Panc1 (cell line): ENCODE measurements at regions not wholly inside any gene's neighbourhood (a gene's known extent, or its start where the extent isn't known, plus 50 kb on each side); places are given as distances from the start of the nearest gene placed in this dataset.

Source experiments
- ATAC-seq: fragments of 200-7000 bp; cut with Tn5 transposase; 2 replicates; pipeline ENCODE4 v1.9.1; 2020; ENCODE audit warnings: mild to moderate bottlenecking, moderate library complexity
- BruUV-seq: library from RNA; stranded (reverse); fragments of 400-500 nt; replicated peaks from 2 replicates; lab custom pipeline; 2021; lab: Mats Ljungman, UMichigan
- CTCF ChIA-PET: fragments of 300-600 bp; sonication (Branson Sonifier 250); formaldehyde crosslinking; loops from one replicate; lab custom pipeline; 2022; ENCODE audit warnings: antibody characterized with exemption; lab: Charles Lee
- POLR2A ChIA-PET: fragments of 300-600 bp; sonication (Branson Sonifier 250); formaldehyde crosslinking; loops from one replicate; lab custom pipeline; 2022; ENCODE audit warnings: antibody characterized with exemption; lab: Charles Lee
- DNase-seq: peaks from one replicate; pipeline ENCODE4 v3.0.0-alpha.2; 2010; ENCODE audit warnings: low read depth, low spot score
- H3K27ac ChIP-seq: 2 replicates; pipeline ENCODE4 v1.5.1; 2011; ENCODE audit warnings: mild to moderate bottlenecking, low read length, inconsistent platforms
- H3K27me3 ChIP-seq: fragments of 200-500 bp; sonication (Bioruptor generic); 2 replicates; pipeline ENCODE4 v1.6.0; 2014; ENCODE audit warnings: low read length, inconsistent platforms; ENCODE audit not compliant: control insufficient read depth, insufficient read depth
- H3K36me3 ChIP-seq: fragments of 200-500 bp; sonication (Bioruptor generic); 2 replicates; pipeline ENCODE4 v1.5.1; 2014; ENCODE audit warnings: inconsistent platforms, mild to moderate bottlenecking, low read length, moderate library complexity; ENCODE audit not compliant: control insufficient read depth, insufficient read depth
- H3K4me1 ChIP-seq: 2 replicates; pipeline ENCODE4 v1.5.1; 2011; ENCODE audit warnings: inconsistent platforms, mild to moderate bottlenecking, low read length, moderate library complexity; ENCODE audit not compliant: control insufficient read depth, insufficient read depth
- H3K4me3 ChIP-seq, 2 experiments: 2 replicates each; pipeline ENCODE4 v1.5.1; 2011 to 2012; ENCODE audit warnings: low read depth in 2 of 2, low read length in 2 of 2, mild to moderate bottlenecking in 2 of 2, inconsistent platforms in 1 of 2, moderate library complexity in 1 of 2
- H3K9me3 ChIP-seq: fragments of 200-500 bp; sonication (Bioruptor generic); 2 replicates; pipeline ENCODE4 v1.5.1; 2014; ENCODE audit warnings: low read depth, mild to moderate bottlenecking, inconsistent platforms, low read length, moderate library complexity; ENCODE audit not compliant: control insufficient read depth, insufficient read depth
- CTCF ChIP-seq: fragments of 450-650 bp; IDR thresholded peaks from 2 replicates; pipeline ENCODE4 v1.5.1; 2017; ENCODE audit warnings: mild to moderate bottlenecking
- POLR2AphosphoS5 ChIP-seq: IDR thresholded peaks from 2 replicates; pipeline ENCODE4 v1.6.1; 2012; ENCODE audit warnings: mild to moderate bottlenecking, low read depth, low read length, moderate library complexity
- REST ChIP-seq, 2 experiments: IDR thresholded peaks; 2 replicates each; pipeline ENCODE4 v1.6.1; 2011 to 2012; ENCODE audit warnings: low read depth in 2 of 2, control low read depth in 1 of 2, low read length in 1 of 2, mild to moderate bottlenecking in 1 of 2, moderate library complexity in 1 of 2; ENCODE audit not compliant: insufficient read depth in 1 of 2
- SIN3A ChIP-seq: IDR thresholded peaks from 2 replicates; pipeline ENCODE4 v1.6.1; 2012; ENCODE audit warnings: low read depth, mild to moderate bottlenecking, low read length, moderate library complexity, borderline replicate concordance; ENCODE audit not compliant: insufficient read depth
- TCF7L2 ChIP-seq: IDR thresholded peaks from 2 replicates; pipeline ENCODE4 v1.6.1; 2011; ENCODE audit warnings: mild to moderate bottlenecking, low read depth, low read length, inconsistent platforms
- in situ Hi-C: cut with HindIII; loops from 2 replicates; pipeline ENCODE4 v1.10.0; 2016; ENCODE audit warnings: low sequenced_read_pairs, low pct_unique_long_range_greater_than_20kb
- intact Hi-C: fragments of 100-400 bp; cut with micrococcal nuclease; formaldehyde crosslinking; loops from one replicate; pipeline ENCODE4 v1.10.0; 2022; ENCODE audit not compliant: unreplicated experiment

GRCh38 chr15:53882311-53882710, 95.9 kb upstream of the UNC13C start:
- CTCF ChIA-PET, result no interaction called here
- Histone ChIP-seq H3K4me1 (no peaks in the 10 kb centered on the region), H3K9me3 (no peaks in the 10 kb centered on the region), H3K27me3 (no peaks in the 10 kb centered on the region), H3K27ac (no peak overlapping the region), H3K36me3 (no peaks in the 10 kb centered on the region), H3K4me3 (no peak overlapping the region)
- intact Hi-C loops (no loop called here), in situ Hi-C loops (no loop called here)
- no peak for ATAC-seq
- no peak for DNase-seq
- TF ChIP-seq CTCF (no peak), POLR2AphosphoS5 (no peak), SIN3A (no peak), TCF7L2 (no peak), REST (IDR thresholded peaks at IDR 0.05; ENCODE audit: insufficient read depth in 1 of 2, low read depth in 2 of 2, low read length in 1 of 2) (no peak)
- POLR2A ChIA-PET, result no interaction called here
- no TSS peak for BruUV-seq

- CTCF ChIA-PET, result no interaction called here
- Histone ChIP-seq H3K36me3 (no peaks in the 10 kb centered on the region), H3K4me1 (no peaks in the 10 kb centered on the region), H3K27ac (no peak overlapping the region), H3K27me3 (no peaks in the 10 kb centered on the region), H3K4me3 (no peak overlapping the region), H3K9me3 (no peaks in the 10 kb centered on the region)
- intact Hi-C loops (no loop called here), in situ Hi-C loops (no loop called here)
- POLR2A ChIA-PET, result no interaction called here
- DNase-seq, result no peak
- TF ChIP-seq SIN3A (no peak), CTCF (no peak), POLR2AphosphoS5 (no peak)
- BruUV-seq, result no TSS peak
- no peak for ATAC-seq
Observed at GRCh38 chr15:53880357-53880756, 97.9 kb upstream of the UNC13C start.
